UCSD-AML1 (cell line): ENCODE measurements at regions not wholly inside any gene's neighbourhood (a gene's known extent, or its start where the extent isn't known, plus 50 kb on each side); places are given as distances from the start of the nearest gene placed in this dataset.

Experiments
- DNase-seq: peaks from one replicate; lab custom pipeline; 2025; ENCODE audit not compliant: unreplicated experiment; lab: John Stamatoyannopoulos, UW

GRCh38 chr3:102102394-102102793 lies 253.1 kb downstream of the NFKBIZ start:
- DNase-seq, result no peak

- DNase-seq, result no peak
These were observed 254.7 kb downstream of the NFKBIZ start for GRCh38 chr3:102104033-102104432.

GRCh38 chr3:102105193-102105592 lies 255.9 kb downstream of the NFKBIZ start:
- DNase-seq, result no peak

DNA sequence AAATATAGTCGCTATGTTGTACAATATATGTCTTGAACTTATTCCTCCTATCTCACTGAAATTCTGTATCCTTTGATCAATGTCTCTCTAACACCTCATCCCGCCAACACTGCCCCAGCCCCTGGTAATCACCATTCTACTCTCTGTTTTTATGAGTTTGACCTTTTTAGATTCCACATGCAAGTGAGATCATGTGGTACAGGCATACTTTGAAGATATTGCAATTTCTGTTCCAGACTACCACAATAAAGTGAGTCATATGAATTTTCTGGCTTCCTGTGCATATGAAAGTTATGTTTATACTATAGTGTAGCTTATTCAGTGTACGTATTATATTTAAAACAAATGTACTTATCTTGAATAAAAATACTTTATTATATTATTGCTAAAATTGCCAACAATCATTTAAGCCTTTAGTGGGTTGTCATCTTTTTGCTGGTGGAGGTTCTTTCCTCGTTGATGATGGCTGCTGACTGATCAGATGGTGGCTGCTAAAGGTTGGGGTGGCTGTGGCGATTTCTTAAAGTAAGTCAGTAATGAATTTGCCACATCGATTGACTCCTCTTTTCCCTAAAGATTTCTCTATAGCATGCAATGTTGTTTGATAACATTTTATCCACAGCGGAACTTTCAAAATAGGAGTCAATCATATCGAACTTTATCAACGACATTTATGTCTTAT lies 257.2 kb downstream of the NFKBIZ start:
- DNase-seq, result no peak

DNA sequence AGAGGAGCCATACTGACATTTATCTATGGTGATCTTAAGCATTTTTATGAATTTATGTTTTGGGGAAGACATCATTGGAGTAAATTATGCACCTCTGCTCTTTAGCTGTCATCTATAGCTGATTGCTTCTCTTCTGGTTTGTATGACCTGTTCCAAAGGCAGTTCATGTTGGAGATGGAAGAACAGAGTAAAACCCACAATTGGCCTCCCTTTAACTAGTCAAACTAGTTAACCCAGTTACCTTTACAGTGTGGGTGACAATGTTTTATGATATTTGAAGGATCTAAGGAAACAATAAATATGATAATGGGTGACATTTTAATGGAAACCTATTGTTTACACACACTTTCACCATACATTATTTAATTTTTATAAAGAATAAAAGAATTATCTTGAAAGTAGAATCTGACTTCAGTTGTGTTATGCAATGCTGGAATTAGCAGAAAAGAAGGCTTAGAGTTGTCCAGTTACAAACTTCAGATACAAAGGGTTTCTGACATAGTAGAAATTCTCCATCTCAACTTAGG lies 263.5 kb downstream of the NFKBIZ start:
- no peak for DNase-seq

DNA sequence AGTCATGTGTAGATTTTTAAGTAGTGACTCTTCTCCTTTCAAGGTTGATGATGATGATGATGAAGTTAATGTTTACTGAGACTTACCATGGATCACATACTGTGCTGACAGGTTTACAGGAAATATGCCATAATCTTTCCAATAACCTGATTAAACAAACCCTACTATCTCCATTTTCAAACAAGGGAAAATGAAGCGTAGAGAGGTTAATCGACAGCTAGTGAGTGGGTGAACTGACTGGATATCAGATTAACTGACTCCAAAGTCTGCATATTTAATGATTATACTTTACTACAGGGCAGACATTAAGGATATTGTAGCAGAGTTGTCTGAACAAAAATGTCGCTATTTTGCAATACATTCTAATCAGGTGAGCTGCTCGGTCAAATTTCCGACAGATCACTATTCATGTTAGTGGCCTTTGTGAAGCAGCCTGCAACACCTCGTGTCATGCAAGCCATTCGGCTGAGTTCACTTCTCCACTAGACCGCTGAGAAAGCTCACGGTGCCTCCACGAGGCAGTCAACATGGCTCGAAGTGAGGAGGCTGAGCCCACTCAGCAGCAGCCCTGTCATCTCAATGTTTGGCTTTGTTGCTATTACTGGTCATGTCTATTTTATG lies 264.2 kb downstream of the NFKBIZ start:
- DNase-seq, result no peak

GRCh38 chr3:102114264-102114979 lies 265.1 kb downstream of the NFKBIZ start:
- no peak for DNase-seq

DNA sequence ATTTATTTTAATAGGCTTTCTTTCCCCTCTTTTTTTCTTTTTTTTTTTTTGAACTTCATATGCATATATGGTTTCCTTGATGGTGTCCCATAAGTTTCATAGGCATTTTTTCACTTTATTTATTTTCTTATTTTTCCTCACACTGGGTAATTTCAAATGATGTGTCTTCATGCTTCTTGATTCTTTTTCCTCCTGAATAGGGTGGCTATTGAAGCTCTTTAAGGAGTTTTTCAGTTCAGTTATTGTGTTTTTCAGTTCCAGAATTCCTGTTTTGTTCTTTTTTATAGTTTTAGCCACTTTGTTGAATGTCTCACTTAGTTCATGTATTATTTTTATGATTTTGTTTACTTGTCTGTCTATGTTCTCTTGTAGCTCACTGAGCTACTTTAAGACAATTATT lies 273.2 kb downstream of the NFKBIZ start:
- no peak for DNase-seq

DNA sequence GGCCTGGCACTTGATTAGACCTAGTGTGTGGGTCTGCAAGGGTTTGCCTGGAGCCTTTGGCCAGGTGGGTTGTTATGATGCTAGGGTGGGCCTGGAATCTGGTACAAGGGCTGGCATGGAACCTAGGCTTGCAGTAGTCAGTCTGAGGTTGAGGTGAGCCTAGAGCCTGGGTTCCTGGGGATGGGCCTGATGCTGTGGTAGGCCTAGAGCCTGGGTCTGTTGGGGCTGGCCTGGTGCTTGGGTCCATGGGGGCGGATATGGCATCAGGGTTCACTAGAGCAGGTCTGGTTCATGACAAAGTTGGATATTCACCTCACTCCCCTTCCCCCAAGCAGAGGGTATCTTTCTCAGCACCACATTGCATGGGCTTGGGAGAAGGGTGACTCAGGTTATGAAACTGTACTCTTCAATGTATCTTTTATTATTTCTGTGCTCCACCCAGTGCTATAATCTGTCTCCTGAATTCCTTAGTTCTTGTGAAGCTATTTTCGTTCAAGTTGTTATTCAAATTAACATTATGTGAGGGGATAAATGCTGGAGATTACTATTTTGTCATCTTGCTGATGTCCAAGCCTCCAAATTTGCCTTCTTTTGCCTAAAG lies 274.4 kb downstream of the NFKBIZ start:
- DNase-seq, result no peak

- no peak for DNase-seq
These were observed 275.0 kb downstream of the NFKBIZ start for GRCh38 chr3:102124282-102124681.

- DNase-seq, result no peak
These were observed 275.4 kb downstream of the NFKBIZ start for GRCh38 chr3:102124704-102125103.

DNA sequence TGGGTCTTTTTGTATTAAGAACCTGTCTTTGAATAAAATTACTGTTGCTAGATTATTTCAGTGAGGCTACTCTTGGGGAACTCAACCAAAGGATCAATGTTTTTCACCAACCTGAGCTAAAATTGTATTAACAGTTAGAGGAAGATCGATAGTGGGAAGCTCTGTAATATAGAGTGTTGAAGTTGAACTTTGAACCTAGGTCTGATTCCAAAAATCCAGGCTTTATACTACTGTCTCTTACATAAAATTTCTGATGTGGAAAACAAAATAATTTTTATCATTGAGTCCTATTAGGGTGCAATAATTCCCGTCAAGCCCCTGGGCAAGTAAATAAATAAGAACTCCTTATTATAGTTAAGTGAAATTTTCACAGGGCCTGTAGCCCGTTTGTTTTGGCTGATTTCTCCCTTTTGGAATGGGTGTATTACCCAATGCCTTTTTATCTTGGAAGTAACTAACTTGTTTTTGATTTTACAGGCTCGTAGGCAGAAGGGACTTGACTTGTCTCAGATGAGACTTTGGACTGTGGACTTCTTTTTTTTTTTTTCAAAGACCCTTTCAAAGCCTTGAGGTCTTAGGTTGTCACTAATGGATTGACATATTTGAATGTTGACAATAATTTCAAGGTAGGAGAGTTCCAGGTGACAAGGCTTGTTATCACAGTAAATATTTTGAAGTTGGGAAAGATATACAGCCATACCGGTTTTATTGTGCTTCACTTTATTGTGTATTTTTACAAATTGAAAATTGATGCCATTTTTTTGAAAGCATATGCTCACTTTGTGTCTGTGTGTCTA lies 276.1 kb downstream of the NFKBIZ start:
- DNase-seq, result no peak

GRCh38 chr3:102125994-102126368 lies 276.7 kb downstream of the NFKBIZ start:
- DNase-seq, result no peak

DNA sequence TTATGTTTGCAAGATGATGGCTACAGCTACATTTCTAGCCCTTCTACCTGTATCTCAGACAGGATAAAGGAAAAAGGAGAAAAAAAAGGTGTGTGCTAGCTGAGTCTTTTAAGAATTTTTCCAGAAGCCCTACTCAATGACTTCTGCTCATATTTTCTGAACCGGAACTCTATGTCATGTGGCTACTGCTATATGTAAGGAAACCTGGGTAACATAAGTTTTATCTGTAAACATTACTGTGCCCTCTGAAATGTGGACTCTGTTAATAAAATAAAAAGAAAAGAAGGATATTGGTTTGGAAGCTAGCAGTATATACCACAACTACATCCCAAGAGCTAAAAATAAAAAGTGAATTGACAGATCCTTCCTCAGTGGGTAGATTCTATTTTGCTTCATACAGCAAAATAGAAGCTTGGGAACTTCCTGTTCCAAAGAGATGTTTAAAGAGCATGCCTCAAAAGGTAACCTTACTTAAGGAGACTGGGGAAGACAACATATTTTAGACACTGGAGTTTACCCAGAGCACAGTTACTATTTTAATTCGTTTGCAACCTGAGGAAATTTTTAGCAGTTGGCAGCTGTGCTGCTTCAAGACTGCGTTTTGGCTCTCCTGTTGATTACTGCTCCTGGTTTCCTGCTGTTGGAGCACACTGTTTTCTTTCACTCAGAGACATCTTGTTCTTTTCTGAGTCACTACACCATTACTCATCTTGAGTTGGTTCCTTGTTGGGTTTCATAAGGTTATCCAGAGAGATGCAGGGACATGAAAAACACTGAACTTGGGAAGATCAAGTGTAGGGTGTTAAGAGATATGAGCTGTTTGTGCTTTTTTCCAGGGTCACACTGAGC lies 280.7 kb downstream of the NFKBIZ start:
- peak; percentile 13 for DNase-seq

- DNase-seq, result no peak
These were observed 283.1 kb downstream of the NFKBIZ start for GRCh38 chr3:102132370-102132769.

DNA sequence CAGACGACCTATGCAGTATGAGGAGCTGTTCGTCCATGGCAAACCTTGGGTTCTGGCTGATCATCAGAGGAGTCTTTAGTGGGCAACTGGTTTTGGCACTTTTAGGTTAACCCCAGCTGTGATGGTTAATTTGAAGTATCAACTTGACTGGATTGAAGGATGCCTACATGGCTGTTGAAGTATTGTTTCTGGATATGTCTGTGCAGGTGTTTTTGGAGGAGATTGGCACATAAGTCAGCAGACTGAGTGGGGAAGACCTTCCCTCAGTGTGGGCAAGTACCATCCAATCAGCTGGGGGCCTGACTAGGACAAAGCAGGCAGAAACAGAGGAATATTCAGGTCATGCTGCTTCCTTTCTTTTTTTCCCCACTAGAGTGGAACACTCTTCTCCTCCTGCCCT lies 284.1 kb downstream of the NFKBIZ start:
- DNase-seq, result no peak

DNA sequence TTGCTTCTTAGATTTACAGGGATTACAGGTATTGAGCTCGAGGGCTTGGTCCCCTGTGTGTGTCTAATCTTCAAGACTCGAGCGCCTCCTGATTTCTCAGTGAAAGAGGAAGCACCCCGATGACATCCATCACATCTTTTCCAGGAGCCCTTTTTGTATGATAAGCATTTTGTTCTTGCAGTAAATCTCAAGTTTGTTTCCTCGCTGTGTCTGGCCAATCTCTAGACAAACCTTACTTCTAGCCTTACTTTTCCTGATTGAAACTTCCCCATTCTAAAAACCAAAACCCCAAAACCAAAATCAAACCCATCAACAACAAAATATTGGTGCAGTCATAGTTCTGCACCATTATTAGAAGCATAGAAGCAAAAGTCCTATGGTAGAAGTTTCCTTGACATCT lies 286.0 kb downstream of the NFKBIZ start:
- no peak for DNase-seq

GRCh38 chr3:102136183-102136582 lies 286.9 kb downstream of the NFKBIZ start:
- DNase-seq, result no peak

GRCh38 chr3:102140116-102140515 lies 290.8 kb downstream of the NFKBIZ start:
- DNase-seq, result no peak
